22Rv1 (cell line): ENCODE measurements at regions not wholly inside any gene's neighbourhood (a gene's known extent, or its start where the extent isn't known, plus 50 kb on each side); places are given as distances from the start of the nearest gene placed in this dataset.

Source experiments
- CTCF ChIP-seq: fragments of 450-650 bp; IDR thresholded peaks from 2 replicates; pipeline ENCODE4 v1.5.1; 2017; ENCODE audit warnings: mild to moderate bottlenecking
- ZFX ChIP-seq: fragments of 450-650 bp; IDR thresholded peaks from 2 replicates; pipeline ENCODE4 v1.6.1; 2017; ENCODE audit warnings: antibody characterized with exemption, borderline replicate concordance

DNA sequence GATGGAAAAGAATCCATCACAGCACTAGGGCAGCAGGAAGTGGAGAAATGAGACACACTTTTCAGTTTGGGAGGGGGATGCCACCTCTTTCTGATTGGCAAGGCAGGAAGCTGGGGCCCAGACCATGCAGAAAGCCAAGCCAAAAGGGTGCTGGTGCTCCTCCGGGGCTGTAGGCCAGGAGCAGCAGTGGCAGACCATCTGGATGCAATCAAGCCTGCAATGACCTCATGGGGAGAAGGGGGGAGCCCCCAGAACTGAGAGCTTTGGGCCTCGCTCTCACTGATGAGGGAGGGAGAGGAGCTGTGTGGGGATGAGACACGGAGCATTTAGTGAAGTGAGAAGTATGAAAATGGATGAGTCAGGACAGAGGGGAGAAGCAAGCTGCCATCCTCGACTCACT, 141.3 kb upstream of the NALF2 start:
- TF ChIP-seq CTCF (no peak), ZFX (no peak)
